Coronary artery (tissue), 2 donors: ENCODE measurements at regions not wholly inside any gene's neighbourhood (a gene's known extent, or its start where the extent isn't known, plus 50 kb on each side); places are given as distances from the start of the nearest gene placed in this dataset.

Experiments used
- DNase-seq: peaks from one replicate; pipeline ENCODE4 v3.0.0-alpha.2; 2017; ENCODE audit warnings: low spot score
- H3K27ac ChIP-seq, 2 donors: fragments of 200-600 bp; sonication (generic); one replicate each; pipeline ENCODE4 v1.5.1; 2016 to 2019
- H3K4me3 ChIP-seq: fragments of 200-600 bp; sonication (generic); 2 replicates; pipeline ENCODE4 v1.5.1; 2016; ENCODE audit warnings: mild to moderate bottlenecking, moderate library complexity
- CTCF ChIP-seq: fragments of 200-600 bp; sonication (generic); IDR thresholded peaks from one replicate; pipeline ENCODE4 v1.5.1; 2019; ENCODE audit warnings: antibody characterized with exemption

- H3K27ac ChIP-seq = no peak overlapping the region
- DNase-seq = no peak
- TF ChIP-seq CTCF = no peak
- H3K4me3 ChIP-seq = no peak overlapping the region
Measured at GRCh38 chr16:74218871-74219270, 77.7 kb upstream of the PSMD7 start.

- Histone ChIP-seq H3K27ac (no peak overlapping the region), H3K4me3 (no peak overlapping the region)
- no peak for DNase-seq
- no peak for TF ChIP-seq CTCF
Measured at GRCh38 chr16:74216319-74216718, 80.3 kb upstream of the PSMD7 start.

- no peak for DNase-seq
- Histone ChIP-seq H3K4me3 (no peak overlapping the region), H3K27ac (no peak overlapping the region)
- no peak for TF ChIP-seq CTCF
Measured at GRCh38 chr16:74215249-74215648, 81.4 kb upstream of the PSMD7 start.

DNA sequence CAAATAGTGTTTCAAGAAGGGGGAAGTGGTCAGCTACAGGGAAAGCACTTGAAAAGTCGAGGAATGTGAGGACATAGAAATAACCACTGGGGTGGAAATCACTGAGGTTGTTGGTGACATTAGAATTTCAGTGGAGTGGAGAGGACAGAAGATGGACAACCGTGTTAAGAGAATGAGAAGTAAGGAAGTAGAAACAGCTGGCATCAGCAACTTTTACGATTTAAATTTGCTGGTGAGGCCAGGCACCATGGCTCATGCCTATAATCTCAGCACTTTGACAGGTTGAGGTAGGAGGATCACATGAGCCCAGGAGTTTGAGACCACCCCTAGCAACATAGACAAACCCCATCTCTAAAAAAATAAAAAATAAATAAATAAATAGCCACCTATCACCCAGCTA is 83.2 kb upstream of the PSMD7 start:
- Histone ChIP-seq H3K27ac (no peak overlapping the region), H3K4me3 (no peak overlapping the region)
- TF ChIP-seq CTCF = no peak
- DNase-seq = no peak

GRCh38 chr16:74210245-74210644 is 86.4 kb upstream of the PSMD7 start:
- no peak for DNase-seq

DNA sequence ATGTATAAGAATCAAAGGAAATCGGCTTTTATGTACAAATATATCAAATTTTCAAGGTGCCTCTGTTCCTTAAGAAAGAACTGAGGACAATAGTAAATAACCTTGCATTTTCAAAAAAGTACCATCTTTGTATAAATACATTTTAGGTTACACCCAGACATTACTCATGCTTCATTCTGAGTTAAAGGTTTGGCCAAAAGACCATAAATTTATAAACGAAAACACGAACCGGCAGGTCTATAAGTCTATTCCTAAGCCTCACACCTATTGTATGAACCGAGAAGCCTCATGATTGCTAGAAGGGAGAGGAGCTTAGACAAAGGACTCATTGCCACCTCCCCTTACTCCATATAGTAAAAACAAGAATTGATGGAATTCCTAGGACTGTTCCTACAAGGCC is 94.6 kb upstream of the PSMD7 start:
- no peak for TF ChIP-seq CTCF
- H3K4me3 ChIP-seq = no peak overlapping the region
- no peak overlapping the region for H3K27ac ChIP-seq
- DNase-seq = no peak

More at GRCh38 chr16:74210245-74210644, 86.4 kb upstream of the PSMD7 start:
- H3K27ac ChIP-seq = no peak overlapping the region
- no peak for TF ChIP-seq CTCF
- H3K4me3 ChIP-seq = no peak overlapping the region

DNA sequence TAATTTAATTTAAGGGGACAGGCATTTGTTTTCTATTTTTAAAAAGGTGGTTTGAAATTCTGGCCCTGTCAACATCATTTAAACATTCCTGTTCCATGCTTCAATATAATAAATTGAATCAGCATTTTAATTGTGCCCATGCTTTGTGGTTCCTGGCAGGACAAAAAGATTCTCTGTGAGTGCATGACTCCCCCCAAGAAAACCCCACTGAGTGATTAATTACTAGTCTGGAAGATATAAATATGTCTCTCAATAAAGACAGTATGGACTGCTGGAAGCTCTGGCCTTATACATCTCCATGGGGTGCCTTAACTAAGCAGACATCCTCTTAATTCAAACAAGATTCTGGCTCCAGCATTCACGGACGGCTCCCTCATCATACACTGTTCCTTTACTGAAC is 95.0 kb upstream of the PSMD7 start:
- no peak for TF ChIP-seq CTCF
- DNase-seq = no peak
- Histone ChIP-seq H3K4me3 (no peak overlapping the region), H3K27ac (no peak overlapping the region)
